DND-41 (cell line): ENCODE measurements at regions not wholly inside any gene's neighbourhood (a gene's known extent, or its start where the extent isn't known, plus 50 kb on each side); places are given as distances from the start of the nearest gene placed in this dataset.
"Not testable (repeated sequence)": the region's sequence is repeated elsewhere in the genome, so short reads cannot be mapped to it uniquely, and the experiment has no call there.

ENCODE experiments used
- CTCF ChIP-seq: IDR thresholded peaks from 2 replicates; pipeline ENCODE4 v1.5.1; 2012; ENCODE audit warnings: borderline replicate concordance, low read length, moderate library complexity, mild to moderate bottlenecking; ENCODE audit not compliant: poor library complexity, severe bottlenecking; ENCODE audit errors: extremely low read depth
- EZH2 ChIP-seq: IDR thresholded peaks from 3 replicates; pipeline ENCODE4 v1.6.1; 2012; ENCODE audit warnings: borderline replicate concordance, low read depth, mild to moderate bottlenecking, moderate library complexity, low read length, inconsistent platforms; ENCODE audit not compliant: severe bottlenecking

- peak; percentile 67 for TF ChIP-seq CTCF
- not testable (repeated sequence) for TF ChIP-seq EZH2
Measured at GRCh38 chr2:196298106-196298723, 126.8 kb upstream of the STK17B start.
